ENCODE measurements at regions not wholly inside any gene's neighbourhood (a gene's known extent, or its start where the extent isn't known, plus 50 kb on each side); places are given as distances from the start of the nearest gene placed in this dataset.
A peak's percentile ranks its signal among the peaks of the same experiment; 100 is the strongest.

- intact Hi-C loops (cut with micrococcal nuclease; ENCODE audit: unreplicated experiment), result loop anchor here (1.0 kb wide), 1 partner anchor 37 kb away; no protein-coding TSS in a partner anchor
Observed at GRCh38 chr1:8239306-8240023, 78.4 kb upstream of the SLC45A1 start.

GRCh38 chr1:8239039-8239305 is 78.9 kb upstream of the SLC45A1 start:
- Histone ChIP-seq H3F3A (ENCODE audit: insufficient read depth, low read depth) (peaks cover 17% of the 10 kb centered on the region), H3K27ac (peak overlapping the region; percentile 95), H3K4me1 (replicated peaks; ENCODE audit: insufficient read depth) (peaks cover 24% of the 10 kb centered on the region), H3K27me3 (ENCODE audit: insufficient read depth, low read depth) (no peaks in the 10 kb centered on the region), H2AFZ (no peak overlapping the region), H3K4me3 (no peak overlapping the region), H3K36me3 (ENCODE audit: low read depth) (no peaks in the 10 kb centered on the region), H4K20me1 (ENCODE audit: insufficient read depth) (no peaks in the 10 kb centered on the region), H3K4me2 (peak overlapping the region; percentile 57), H3K9me3 (ENCODE audit: insufficient read depth, low read depth) (no peaks in the 10 kb centered on the region), H3K79me2 (ENCODE audit: low read depth) (no peaks in the 10 kb centered on the region), H3K9me2 (ENCODE audit: insufficient read depth) (no peaks in the 10 kb centered on the region)
- DNase-seq, result peak; percentile 60 to 87
- ChIA-PET CTCF (interaction anchor here (0.7 kb wide), 1 partner anchor 222 kb away, joined by 5 read pairs; no protein-coding TSS in a partner anchor), POLR2A (ENCODE audit: unreplicated experiment) (interaction anchor here (0.6 to 0.7 kb wide), 5 partner anchors 72 to 219 kb away, joined by 3 to 37 read pairs (median 21); no protein-coding TSS in a partner anchor)
- TF ChIP-seq EZH2 (IDR thresholded peaks at IDR 0.05; ENCODE audit: low read depth) (no peak), CTCF (conservative IDR thresholded peaks at IDR 0.05) (no peak; the same call in 1 of the 2 replicates)
- BruUV-seq (replicated peaks), result no TSS peak
- intact Hi-C loops (cut with micrococcal nuclease; ENCODE audit: unreplicated experiment), result loop anchor here (1.0 kb wide), 1 partner anchor 37 kb away; no protein-coding TSS in a partner anchor

More at GRCh38 chr1:8239306-8240023, 78.4 kb upstream of the SLC45A1 start:
- Histone ChIP-seq H3K9me2 (ENCODE audit: insufficient read depth) (no peaks in the 10 kb centered on the region), H3K79me2 (ENCODE audit: low read depth) (no peaks in the 10 kb centered on the region), H3K4me1 (replicated peaks; ENCODE audit: insufficient read depth) (peaks cover 24% of the 10 kb centered on the region), H3K4me3 (no peak overlapping the region), H3K27me3 (ENCODE audit: insufficient read depth, low read depth) (no peaks in the 10 kb centered on the region), H3K4me2 (peak overlapping the region; percentile 54; the same call in 1 of the 2 replicates), H4K20me1 (ENCODE audit: insufficient read depth) (no peaks in the 10 kb centered on the region), H3F3A (ENCODE audit: insufficient read depth, low read depth) (peaks cover 17% of the 10 kb centered on the region), H3K9me3 (ENCODE audit: insufficient read depth, low read depth) (no peaks in the 10 kb centered on the region), H3K27ac (peak overlapping the region; percentile 95), H3K36me3 (ENCODE audit: low read depth) (no peaks in the 10 kb centered on the region), H2AFZ (no peak overlapping the region)
- ChIA-PET CTCF (interaction anchor here (0.7 kb wide), 1 partner anchor 222 kb away, joined by 5 read pairs; no protein-coding TSS in a partner anchor), POLR2A (ENCODE audit: unreplicated experiment) (interaction anchor here (0.6 to 0.7 kb wide), 4 partner anchors 71 to 220 kb away, joined by 3 to 37 read pairs (median 19); no protein-coding TSS in a partner anchor)
- no peak; the same call in 1 of the 2 replicates for TF ChIP-seq CTCF (conservative IDR thresholded peaks at IDR 0.05)
- TF ChIP-seq EZH2 (IDR thresholded peaks at IDR 0.05; ENCODE audit: low read depth), result no peak
- DNase-seq, result peak; percentile 34 to 40
- no TSS peak for BruUV-seq (replicated peaks)

- Histone ChIP-seq H3K4me2 (peak overlapping the region; percentile 57), H3F3A (ENCODE audit: insufficient read depth, low read depth) (peaks cover 17% of the 10 kb centered on the region), H3K36me3 (ENCODE audit: low read depth) (no peaks in the 10 kb centered on the region), H3K4me3 (no peak overlapping the region), H3K9me2 (ENCODE audit: insufficient read depth) (no peaks in the 10 kb centered on the region), H4K20me1 (ENCODE audit: insufficient read depth) (no peaks in the 10 kb centered on the region), H3K79me2 (ENCODE audit: low read depth) (no peaks in the 10 kb centered on the region), H2AFZ (no peak overlapping the region), H3K27me3 (ENCODE audit: insufficient read depth, low read depth) (no peaks in the 10 kb centered on the region), H3K27ac (peak overlapping the region; percentile 95), H3K9me3 (ENCODE audit: insufficient read depth, low read depth) (no peaks in the 10 kb centered on the region), H3K4me1 (replicated peaks; ENCODE audit: insufficient read depth) (peaks cover 24% of the 10 kb centered on the region)
- intact Hi-C loops (cut with micrococcal nuclease; ENCODE audit: unreplicated experiment), result loop anchor here (1.0 kb wide), 1 partner anchor 36 kb away; no protein-coding TSS in a partner anchor
- no peak for TF ChIP-seq EZH2 (IDR thresholded peaks at IDR 0.05; ENCODE audit: low read depth)
- no peak for TF ChIP-seq CTCF (conservative IDR thresholded peaks at IDR 0.05)
- ChIA-PET CTCF (interaction anchor here (0.6 to 0.8 kb wide), 4 partner anchors 20 to 221 kb away, joined by 4 to 9 read pairs (median 5); no protein-coding TSS in a partner anchor), POLR2A (ENCODE audit: unreplicated experiment) (interaction anchor here (0.7 kb wide), 4 partner anchors 76 to 219 kb away, joined by 3 to 37 read pairs (median 28); no protein-coding TSS in a partner anchor)
- peak in 1 of 2 experiments; percentile 54 for DNase-seq
- no TSS peak for BruUV-seq (replicated peaks)
Observed at GRCh38 chr1:8238141-8239038, 79.5 kb upstream of the SLC45A1 start.

Data from PC-9 (cell line).